ENCODE measurements at regions not wholly inside any gene's neighbourhood (a gene's known extent, or its start where the extent isn't known, plus 50 kb on each side); places are given as distances from the start of the nearest gene placed in this dataset.
"Not testable (repeated sequence)": the region's sequence is repeated elsewhere in the genome, so short reads cannot be mapped to it uniquely, and the experiment has no call there.

GRCh38 chr14:22492622-22493542 is 96.1 kb downstream of the DAD1 start:
- no peak for DNase-seq (ENCODE audit: low read depth in 1 of 2, low spot score in 1 of 2)

GRCh38 chr14:22491683-22492621 is 97.1 kb downstream of the DAD1 start:
- DNase-seq (ENCODE audit: low read depth in 1 of 2, low spot score in 1 of 2) = no peak

GRCh38 chr14:22491053-22491452 is 98.0 kb downstream of the DAD1 start:
- not testable (repeated sequence) for DNase-seq (ENCODE audit: low read depth in 1 of 2, low spot score in 1 of 2)

- DNase-seq (ENCODE audit: low read depth in 1 of 2, low spot score in 1 of 2) = no peak
These were observed 98.8 kb downstream of the DAD1 start for GRCh38 chr14:22489957-22490950.

- no peak for DNase-seq (ENCODE audit: low read depth in 1 of 2, low spot score in 1 of 2)
These were observed 99.8 kb downstream of the DAD1 start for GRCh38 chr14:22489244-22489545.

GRCh38 chr14:22488522-22489243 is 100.3 kb downstream of the DAD1 start:
- DNase-seq (ENCODE audit: low read depth in 1 of 2, low spot score in 1 of 2) = no peak

GRCh38 chr14:22487941-22488340 is 101.1 kb downstream of the DAD1 start:
- DNase-seq (ENCODE audit: low read depth in 1 of 2, low spot score in 1 of 2) = no peak

GRCh38 chr14:22487401-22487800 is 101.6 kb downstream of the DAD1 start:
- no peak for DNase-seq (ENCODE audit: low read depth in 1 of 2, low spot score in 1 of 2)

- DNase-seq (ENCODE audit: low read depth in 1 of 2, low spot score in 1 of 2) = no peak
These were observed 102.3 kb downstream of the DAD1 start for GRCh38 chr14:22486675-22487074.

GRCh38 chr14:22485649-22486048 is 103.4 kb downstream of the DAD1 start:
- no peak for DNase-seq (ENCODE audit: low read depth in 1 of 2, low spot score in 1 of 2)

GRCh38 chr14:22485178-22485577 is 103.8 kb downstream of the DAD1 start:
- no peak for DNase-seq (ENCODE audit: low read depth in 1 of 2, low spot score in 1 of 2)

- no peak for DNase-seq (ENCODE audit: low read depth in 1 of 2, low spot score in 1 of 2)
These were observed 104.4 kb downstream of the DAD1 start for GRCh38 chr14:22484632-22485031.

GRCh38 chr14:22483863-22484593 is 105.0 kb downstream of the DAD1 start:
- no peak for DNase-seq (ENCODE audit: low read depth in 1 of 2, low spot score in 1 of 2)

GRCh38 chr14:22482782-22483553 is 106.1 kb downstream of the DAD1 start:
- no peak for DNase-seq (ENCODE audit: low read depth in 1 of 2, low spot score in 1 of 2)

- DNase-seq (ENCODE audit: low read depth in 1 of 2, low spot score in 1 of 2) = no peak
These were observed 106.8 kb downstream of the DAD1 start for GRCh38 chr14:22482085-22482694.

- DNase-seq (ENCODE audit: low read depth in 1 of 2, low spot score in 1 of 2) = no peak
These were observed 107.5 kb downstream of the DAD1 start for GRCh38 chr14:22481546-22481945.

- DNase-seq (ENCODE audit: low read depth in 1 of 2, low spot score in 1 of 2) = no peak
These were observed 109.1 kb downstream of the DAD1 start for GRCh38 chr14:22479776-22480464.

- no peak for DNase-seq (ENCODE audit: low read depth in 1 of 2, low spot score in 1 of 2)
These were observed 109.9 kb downstream of the DAD1 start for GRCh38 chr14:22479132-22479531.
